Left hindlimb (tissue), 1 donor: ENCODE measurements at regions not wholly inside any gene's neighbourhood (a gene's known extent, or its start where the extent isn't known, plus 50 kb on each side); places are given as distances from the start of the nearest gene placed in this dataset.
"Not testable (repeated sequence)": the region's sequence is repeated elsewhere in the genome, so short reads cannot be mapped to it uniquely, and the experiment has no call there.

ENCODE experiments used
- DNase-seq: peaks from one replicate; pipeline ENCODE4 v3.0.0-alpha.2; 2018

GRCh38 chr18:66995270-66995669 is 391.4 kb upstream of the CDH19 start:
- DNase-seq: no peak

- DNase-seq: no peak
Observed at GRCh38 chr18:66994790-66995189, 390.9 kb upstream of the CDH19 start.

- DNase-seq: no peak
Observed at GRCh38 chr18:66993492-66993891, 389.6 kb upstream of the CDH19 start.

GRCh38 chr18:66990909-66991308 is 387.0 kb upstream of the CDH19 start:
- no peak for DNase-seq

GRCh38 chr18:66979009-66979408 is 375.1 kb upstream of the CDH19 start:
- no peak for DNase-seq

GRCh38 chr18:66972681-66973080 is 368.8 kb upstream of the CDH19 start:
- DNase-seq: no peak

GRCh38 chr18:66971960-66972359 is 368.1 kb upstream of the CDH19 start:
- DNase-seq: no peak

- DNase-seq: no peak
Observed at GRCh38 chr18:66966171-66966570, 362.3 kb upstream of the CDH19 start.

GRCh38 chr18:66958309-66958708 is 354.4 kb upstream of the CDH19 start:
- no peak for DNase-seq

- DNase-seq: no peak
Observed at GRCh38 chr18:66951750-66952149, 347.9 kb upstream of the CDH19 start.

GRCh38 chr18:66949419-66949818 is 345.5 kb upstream of the CDH19 start:
- DNase-seq: no peak

GRCh38 chr18:66937546-66937945 is 333.7 kb upstream of the CDH19 start:
- DNase-seq: no peak

- no peak for DNase-seq
Observed at GRCh38 chr18:66931010-66931409, 327.1 kb upstream of the CDH19 start.

- DNase-seq: no peak
Observed at GRCh38 chr18:66916834-66917233, 312.9 kb upstream of the CDH19 start.

GRCh38 chr18:66900837-66901236 is 296.9 kb upstream of the CDH19 start:
- DNase-seq: no peak

- DNase-seq: no peak
Observed at GRCh38 chr18:66895631-66896030, 291.7 kb upstream of the CDH19 start.

GRCh38 chr18:66894851-66895250 is 291.0 kb upstream of the CDH19 start:
- no peak for DNase-seq

- DNase-seq: not testable (repeated sequence)
Observed at GRCh38 chr18:66892388-66892787, 288.5 kb upstream of the CDH19 start.

- no peak for DNase-seq
Observed at GRCh38 chr18:66874812-66875474, 271.1 kb upstream of the CDH19 start.

GRCh38 chr18:66874375-66874774 is 270.5 kb upstream of the CDH19 start:
- DNase-seq: no peak

- no peak for DNase-seq
Observed at GRCh38 chr18:66873899-66874298, 270.0 kb upstream of the CDH19 start.

GRCh38 chr18:66872277-66872676 is 268.4 kb upstream of the CDH19 start:
- DNase-seq: no peak

- DNase-seq: no peak
Observed at GRCh38 chr18:66867653-66868052, 263.8 kb upstream of the CDH19 start.

GRCh38 chr18:66866427-66866940 is 262.6 kb upstream of the CDH19 start:
- DNase-seq: not testable (repeated sequence)

GRCh38 chr18:66838340-66838987 is 234.6 kb upstream of the CDH19 start:
- DNase-seq: no peak
